HG03469 (cell line): ENCODE measurements at regions not wholly inside any gene's neighbourhood (a gene's known extent, or its start where the extent isn't known, plus 50 kb on each side); places are given as distances from the start of the nearest gene placed in this dataset.
"Not testable (repeated sequence)": the region's sequence is repeated elsewhere in the genome, so short reads cannot be mapped to it uniquely, and the experiment has no call there.

Source experiments
- ATAC-seq: cut with Tn5 transposase; IDR thresholded peaks from one replicate; pipeline ENCODE4 v1.9.1; 2021; ENCODE audit warnings: mild to moderate bottlenecking, moderate library complexity, moderate number of reproducible peaks; ENCODE audit not compliant: unreplicated experiment

- no peak for ATAC-seq
These were observed 303.9 kb upstream of the MAP3K7 start for GRCh38 chr6:90890683-90891330.

- no peak for ATAC-seq
These were observed 300.9 kb upstream of the MAP3K7 start for GRCh38 chr6:90887764-90888163.

DNA sequence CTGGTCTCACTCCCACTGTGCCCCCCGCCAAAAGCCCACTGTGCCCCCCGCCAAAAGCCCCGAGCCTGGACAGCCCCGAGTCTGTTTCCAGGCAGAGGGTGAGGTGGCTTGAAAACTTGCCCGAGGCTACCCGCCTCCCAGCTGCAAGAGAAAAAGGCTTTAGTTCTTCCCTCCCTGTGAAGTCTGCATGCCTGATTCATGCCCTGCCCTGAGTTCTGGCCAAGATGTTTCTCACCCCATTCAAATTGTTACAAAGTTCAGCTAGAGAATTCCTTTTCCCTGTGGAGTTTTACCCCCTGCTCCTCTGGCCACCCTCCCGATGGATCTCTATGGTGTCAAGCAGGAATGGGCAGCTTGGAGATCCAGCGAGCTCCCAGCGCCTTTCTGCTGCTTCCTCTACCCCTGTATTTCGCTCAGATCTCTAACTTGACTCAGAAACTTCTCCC is 298.8 kb upstream of the MAP3K7 start:
- ATAC-seq: no peak

- not testable (repeated sequence) for ATAC-seq
These were observed 298.3 kb upstream of the MAP3K7 start for GRCh38 chr6:90885137-90885536.

- no peak for ATAC-seq
These were observed 290.7 kb upstream of the MAP3K7 start for GRCh38 chr6:90877616-90878015.

DNA sequence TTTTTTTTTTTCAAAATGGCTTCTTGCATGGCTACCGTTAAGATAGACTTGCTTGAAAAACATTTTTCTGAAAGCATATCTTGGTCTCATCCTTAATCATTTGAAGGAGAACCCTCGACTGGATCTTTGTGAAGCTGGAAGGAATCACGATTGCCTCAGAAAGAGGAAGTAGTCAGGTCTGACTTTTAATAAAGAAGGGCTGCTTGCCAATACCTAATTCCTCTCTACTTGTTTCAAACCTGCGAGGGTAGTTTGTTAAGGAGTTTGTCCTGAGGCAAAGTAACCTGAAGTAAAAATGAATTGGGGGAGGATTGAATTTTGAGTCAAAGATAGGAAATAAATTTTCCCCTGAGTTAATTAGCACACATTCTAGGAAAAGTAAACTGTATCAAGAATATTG is 288.1 kb upstream of the MAP3K7 start:
- ATAC-seq: no peak

DNA sequence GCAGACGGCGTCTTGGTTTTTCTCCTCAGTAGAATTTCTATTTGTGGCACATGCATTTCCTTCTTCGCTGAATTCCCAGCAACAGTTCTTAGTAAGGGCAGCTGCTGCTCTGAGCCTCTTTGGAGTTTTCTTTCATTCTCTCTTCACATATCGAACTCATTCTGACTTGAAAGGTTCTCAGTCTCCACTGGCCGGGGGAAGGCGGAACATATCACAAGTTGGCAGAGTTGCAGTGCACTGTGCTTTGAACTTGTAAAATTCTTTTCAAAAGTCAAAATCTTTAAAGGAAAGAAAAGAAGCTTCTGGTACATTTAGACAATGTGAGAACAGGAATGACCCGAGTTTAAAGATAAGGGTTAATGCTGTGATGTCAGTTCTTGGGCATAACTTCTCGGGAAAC is 286.1 kb upstream of the MAP3K7 start:
- ATAC-seq: no peak

- ATAC-seq: no peak
These were observed 283.7 kb upstream of the MAP3K7 start for GRCh38 chr6:90870561-90870960.

GRCh38 chr6:90868656-90869055 is 281.8 kb upstream of the MAP3K7 start:
- no peak for ATAC-seq

DNA sequence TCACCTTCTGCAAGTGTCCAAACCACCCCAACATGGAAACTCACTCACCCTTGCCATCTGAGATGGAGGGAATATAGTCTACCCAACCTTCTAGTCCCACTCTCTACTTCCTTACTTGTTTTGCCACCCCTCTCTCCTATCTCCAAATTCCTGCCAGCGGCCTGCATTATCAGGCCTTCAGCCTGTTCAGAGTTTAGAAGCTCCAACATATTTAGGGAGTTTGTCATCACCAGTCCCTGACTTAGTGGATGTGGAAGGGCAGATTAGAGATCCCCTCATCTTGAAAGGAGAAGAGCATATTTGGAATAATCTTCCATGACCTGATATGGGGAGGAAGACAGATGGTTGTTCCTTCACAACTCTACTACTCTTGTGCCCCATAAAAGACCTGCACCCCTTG is 281.4 kb upstream of the MAP3K7 start:
- ATAC-seq: no peak

DNA sequence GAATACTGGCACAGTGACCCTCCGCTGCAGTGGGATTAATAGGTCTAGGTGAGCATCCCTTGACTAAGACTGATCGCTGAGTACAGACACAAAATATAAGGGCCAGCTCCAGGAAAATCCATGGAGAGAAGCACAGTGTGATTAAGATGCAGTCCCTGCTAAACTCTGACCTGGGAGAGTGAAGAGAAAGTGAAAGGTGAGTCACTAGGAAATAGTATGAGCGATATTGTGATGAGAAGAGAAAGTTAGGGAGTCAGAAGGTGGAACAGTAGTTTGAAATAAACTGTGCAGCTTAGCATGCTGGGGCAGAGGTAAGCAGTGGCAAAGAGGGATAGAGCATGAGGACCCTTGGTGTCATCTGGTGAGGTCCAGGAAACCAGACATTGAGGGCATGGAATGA is 278.6 kb upstream of the MAP3K7 start:
- no peak for ATAC-seq

DNA sequence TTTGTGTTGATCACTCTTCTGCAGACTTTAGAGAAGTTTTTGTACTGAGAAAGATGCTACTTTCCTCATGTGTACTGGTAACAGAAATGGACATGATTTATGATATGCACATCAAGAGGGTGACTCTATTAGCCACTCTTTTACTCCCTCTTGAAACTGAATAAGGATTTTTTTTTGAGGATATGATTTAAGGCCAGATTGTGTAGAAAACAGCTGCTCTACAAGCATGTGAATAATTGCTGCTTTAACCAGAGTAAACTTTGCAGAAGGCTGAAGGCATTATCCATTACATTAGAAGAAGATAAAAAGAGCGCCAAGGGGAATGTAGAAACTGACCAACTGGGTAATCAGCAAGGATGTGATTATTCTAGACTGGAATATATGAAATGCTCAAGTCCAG is 276.2 kb upstream of the MAP3K7 start:
- no peak for ATAC-seq

DNA sequence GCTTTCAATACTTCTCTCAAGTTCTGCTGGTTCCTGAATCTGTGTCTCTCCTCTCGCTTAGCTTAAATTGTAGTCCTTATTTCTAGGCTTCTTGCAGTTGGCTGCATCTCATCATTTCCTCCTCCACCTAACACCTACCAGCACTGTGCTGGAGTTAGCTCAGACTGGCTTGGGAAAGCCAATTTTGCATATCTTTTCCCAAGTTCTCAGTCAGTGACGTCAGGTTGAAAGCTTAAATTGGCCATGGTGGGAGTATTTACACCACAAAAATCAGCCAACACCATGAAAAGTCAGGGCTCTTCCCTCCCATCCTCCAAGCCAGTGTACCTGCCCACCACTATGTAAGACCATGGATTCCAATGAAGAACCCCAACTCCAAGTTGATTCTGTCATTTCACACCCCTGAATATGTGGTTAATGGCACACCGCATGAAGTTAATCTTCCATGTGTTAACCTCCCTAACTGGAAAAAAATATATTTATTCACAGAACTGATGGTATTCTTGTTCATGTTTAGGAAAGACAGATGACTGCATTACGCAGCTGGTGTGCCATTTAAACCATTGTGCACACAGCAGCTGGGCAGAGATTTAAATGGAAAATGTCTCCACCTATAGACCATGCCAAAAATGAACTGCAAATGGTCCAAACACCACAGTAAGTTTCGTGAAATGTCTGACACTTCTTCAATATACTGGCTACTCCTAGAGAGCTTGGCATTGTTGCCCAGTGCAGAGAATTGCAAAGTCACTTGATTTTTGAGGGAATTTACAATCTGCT is 274.1 kb upstream of the MAP3K7 start:
- ATAC-seq: no peak

DNA sequence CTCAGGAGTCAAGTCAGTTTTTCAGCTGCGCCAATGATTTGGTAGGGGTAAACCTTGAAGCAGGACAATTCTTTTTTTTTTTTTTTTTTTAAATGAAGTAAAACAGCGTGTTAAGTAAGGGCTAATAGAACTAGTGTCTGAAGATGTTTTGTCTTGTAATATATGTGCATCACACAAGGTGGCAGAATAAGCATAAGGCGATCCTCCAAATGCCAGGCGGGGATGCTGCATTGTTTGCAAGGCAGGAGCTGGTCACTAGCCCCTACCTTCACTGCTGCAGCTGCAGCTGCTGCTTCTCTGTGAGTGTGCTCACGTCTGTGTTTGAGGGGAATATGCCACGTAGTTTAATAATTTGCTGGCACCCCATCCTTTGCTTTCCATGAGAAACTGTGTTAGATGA is 272.7 kb upstream of the MAP3K7 start:
- no peak for ATAC-seq

DNA sequence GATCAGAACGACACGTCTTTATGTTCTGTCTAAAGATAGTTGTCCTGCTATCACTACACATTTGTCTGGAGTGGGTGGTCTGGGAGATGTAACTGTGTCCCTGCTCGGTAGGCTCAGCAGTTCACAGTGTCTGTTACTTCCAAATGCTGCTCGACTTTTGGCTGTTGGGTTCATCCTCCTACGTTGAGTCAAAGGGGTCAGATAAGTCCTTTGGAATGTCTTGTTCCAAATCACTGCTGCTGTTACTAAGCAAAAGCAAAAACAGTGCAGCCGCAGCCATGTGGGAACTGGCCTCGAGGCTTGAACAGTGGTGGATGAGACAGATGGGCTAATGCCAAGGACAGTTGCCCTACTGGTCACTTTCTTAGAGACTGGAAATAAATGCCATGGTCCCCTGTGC is 272.2 kb upstream of the MAP3K7 start:
- no peak for ATAC-seq

DNA sequence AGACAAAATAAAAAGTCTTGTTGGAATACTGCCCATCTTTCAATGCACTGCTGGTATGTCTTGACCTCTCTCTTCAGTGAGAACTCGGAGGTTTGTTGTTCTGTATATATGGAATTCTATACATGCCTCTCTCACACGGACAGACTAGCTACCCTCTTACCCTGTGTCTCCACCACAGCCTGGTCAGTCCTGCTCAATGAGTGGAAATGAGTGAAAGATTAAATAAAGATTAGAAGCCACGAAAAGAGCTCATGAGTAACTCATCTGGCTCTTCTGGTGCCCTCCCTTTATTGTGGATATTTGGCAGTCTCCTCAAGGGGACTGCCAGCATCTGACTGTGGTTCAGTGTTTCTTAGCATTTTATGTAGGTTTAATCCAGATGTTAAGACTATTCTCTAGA is 262.8 kb upstream of the MAP3K7 start:
- no peak for ATAC-seq

DNA sequence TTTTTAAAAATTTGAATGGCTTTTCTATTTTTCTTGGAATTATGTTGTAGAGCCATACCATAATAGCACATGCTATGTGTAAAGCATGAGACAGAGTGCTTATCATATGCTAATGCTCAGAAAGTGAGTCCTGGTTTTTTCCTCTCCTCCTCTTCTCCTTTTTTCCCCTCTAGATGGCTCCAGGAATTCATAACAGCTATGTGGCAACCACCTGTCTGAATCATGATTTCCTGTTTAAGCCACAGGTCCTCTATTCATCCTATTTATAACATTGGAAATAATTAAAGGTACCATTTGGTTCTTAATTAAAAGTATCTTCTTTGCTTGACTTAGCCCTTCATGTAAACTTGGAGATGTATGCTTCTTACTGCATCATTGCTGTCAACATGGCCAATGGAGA is 260.0 kb upstream of the MAP3K7 start:
- ATAC-seq: no peak

- no peak for ATAC-seq
These were observed 248.8 kb upstream of the MAP3K7 start for GRCh38 chr6:90835596-90836212.

DNA sequence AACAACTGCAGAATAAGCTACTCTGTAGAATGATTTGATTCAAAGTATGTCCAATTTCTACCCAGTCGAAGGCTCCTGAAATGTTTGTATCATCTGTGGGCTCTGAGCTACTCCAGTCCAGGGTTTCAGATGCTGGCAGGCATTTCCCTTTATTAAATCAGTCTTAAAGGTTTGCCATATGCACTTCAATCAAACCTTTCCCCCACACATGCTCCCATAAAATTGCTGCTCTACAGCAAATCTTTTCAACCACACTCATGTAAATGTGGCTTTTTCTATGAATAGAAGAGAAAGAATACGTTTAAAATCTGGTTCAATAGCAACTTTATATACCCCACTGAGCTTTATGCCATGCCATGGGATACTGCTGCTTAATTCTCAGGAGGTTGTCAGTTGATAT is 242.4 kb upstream of the MAP3K7 start:
- no peak for ATAC-seq

GRCh38 chr6:90820436-90820835 is 233.6 kb upstream of the MAP3K7 start:
- no peak for ATAC-seq

GRCh38 chr6:90819483-90819882 is 232.6 kb upstream of the MAP3K7 start:
- ATAC-seq: no peak

GRCh38 chr6:90818163-90818562 is 231.3 kb upstream of the MAP3K7 start:
- ATAC-seq: no peak
